NT2/D1 (cell line): ENCODE measurements at regions not wholly inside any gene's neighbourhood (a gene's known extent, or its start where the extent isn't known, plus 50 kb on each side); places are given as distances from the start of the nearest gene placed in this dataset.
"Not testable (repeated sequence)": the region's sequence is repeated elsewhere in the genome, so short reads cannot be mapped to it uniquely, and the experiment has no call there.

Experiments used
- DNase-seq: peaks from one replicate; pipeline ENCODE4 v3.0.0-alpha.2; 2011; ENCODE audit warnings: low read depth, low spot score
- H3K27me3 ChIP-seq: 2 replicates; pipeline ENCODE4 v1.6.0; 2011; ENCODE audit warnings: mild to moderate bottlenecking; ENCODE audit not compliant: insufficient read length, insufficient read depth
- H3K36me3 ChIP-seq: 2 replicates; pipeline ENCODE4 v1.6.1; 2011; ENCODE audit warnings: mild to moderate bottlenecking, low read length, mixed read lengths; ENCODE audit not compliant: insufficient read depth, insufficient read length
- H3K4me1 ChIP-seq: 2 replicates; pipeline ENCODE4 v1.5.1; 2011; ENCODE audit not compliant: insufficient read depth, insufficient read length
- H3K4me3 ChIP-seq: 2 replicates; pipeline ENCODE4 v1.5.1; 2011; ENCODE audit warnings: low read depth; ENCODE audit not compliant: insufficient read length
- H3K9ac ChIP-seq: 2 replicates; pipeline ENCODE4 v1.6.0; 2011; ENCODE audit warnings: low read depth; ENCODE audit not compliant: insufficient read length
- H3K9me3 ChIP-seq: 2 replicates; pipeline ENCODE4 v1.5.1; 2011; ENCODE audit warnings: mild to moderate bottlenecking, low read length; ENCODE audit not compliant: insufficient read depth
- SUZ12 ChIP-seq: IDR thresholded peaks from 2 replicates; pipeline ENCODE4 v1.6.1; 2011; ENCODE audit not compliant: insufficient read length, insufficient read depth; ENCODE audit errors: extremely low read depth
- YY1 ChIP-seq: IDR thresholded peaks from 2 replicates; pipeline ENCODE4 v1.6.1; 2011; ENCODE audit not compliant: insufficient read length, insufficient read depth
- ZNF274 ChIP-seq: IDR thresholded peaks from 2 replicates; pipeline ENCODE4 v1.6.1; 2011; ENCODE audit warnings: mild to moderate bottlenecking, low read depth, low read length

- Histone ChIP-seq H3K27me3 (no peaks in the 10 kb centered on the region), H3K9me3 (peaks cover 11% of the 10 kb centered on the region; the same call in 1 of the 2 replicates), H3K36me3 (no peaks in the 10 kb centered on the region), H3K9ac (no peak overlapping the region), H3K4me1 (no peaks in the 10 kb centered on the region), H3K4me3 (no peak overlapping the region)
- no peak for DNase-seq
- no peak for TF ChIP-seq YY1
- no peak for TF ChIP-seq SUZ12
- no peak for TF ChIP-seq ZNF274
These were observed 1412.1 kb downstream of the EFNA5 start for GRCh38 chr5:106258591-106259125.

- peaks cover 11% of the 10 kb centered on the region; the same call in 1 of the 2 replicates for H3K9me3 ChIP-seq
- no peaks in the 10 kb centered on the region for H3K36me3 ChIP-seq
- H3K27me3 ChIP-seq = no peaks in the 10 kb centered on the region
- peak; percentile 83 for DNase-seq
- TF ChIP-seq SUZ12 (no peak), YY1 (no peak), ZNF274 (no peak)
- no peaks in the 10 kb centered on the region for H3K4me1 ChIP-seq
- no peak overlapping the region for H3K9ac ChIP-seq
- H3K4me3 ChIP-seq = no peak overlapping the region
These were observed 1416.0 kb downstream of the EFNA5 start for GRCh38 chr5:106254784-106255183.

- not testable (repeated sequence) for DNase-seq, H3K9ac ChIP-seq, H3K36me3 ChIP-seq, H3K9me3 ChIP-seq, H3K4me1 ChIP-seq, H3K4me3 ChIP-seq, H3K27me3 ChIP-seq
These were observed 1424.5 kb downstream of the EFNA5 start for GRCh38 chr5:106246044-106246745.

GRCh38 chr5:106241409-106241808 lies 1429.3 kb downstream of the EFNA5 start:
- DNase-seq = no peak
- Histone ChIP-seq H3K27me3 (no peaks in the 10 kb centered on the region), H3K9ac (no peak overlapping the region), H3K9me3 (no peaks in the 10 kb centered on the region), H3K4me3 (no peak overlapping the region), H3K4me1 (no peaks in the 10 kb centered on the region), H3K36me3 (no peaks in the 10 kb centered on the region)
- no peak for TF ChIP-seq YY1
- TF ChIP-seq ZNF274 = no peak
- no peak for TF ChIP-seq SUZ12

- no peak for TF ChIP-seq YY1
- no peak for TF ChIP-seq SUZ12
- no peak for TF ChIP-seq ZNF274
- H3K9ac ChIP-seq = no peak overlapping the region
- no peaks in the 10 kb centered on the region for H3K36me3 ChIP-seq
- H3K4me3 ChIP-seq = no peak overlapping the region
- no peaks in the 10 kb centered on the region for H3K27me3 ChIP-seq
- H3K9me3 ChIP-seq = no peaks in the 10 kb centered on the region; the same call in 1 of the 2 replicates
- no peak for DNase-seq
- no peaks in the 10 kb centered on the region for H3K4me1 ChIP-seq
These were observed 1464.7 kb downstream of the EFNA5 start for GRCh38 chr5:106205916-106206571.

- no peaks in the 10 kb centered on the region for H3K4me1 ChIP-seq
- no peaks in the 10 kb centered on the region for H3K36me3 ChIP-seq
- no peaks in the 10 kb centered on the region for H3K27me3 ChIP-seq
- no peak overlapping the region for H3K4me3 ChIP-seq
- no peaks in the 10 kb centered on the region; the same call in 1 of the 2 replicates for H3K9me3 ChIP-seq
- TF ChIP-seq SUZ12 (no peak), ZNF274 (no peak), YY1 (no peak)
- DNase-seq = no peak
- no peak overlapping the region for H3K9ac ChIP-seq
These were observed 1468.7 kb downstream of the EFNA5 start for GRCh38 chr5:106202035-106202434.

GRCh38 chr5:106200971-106201370 lies 1469.8 kb downstream of the EFNA5 start:
- DNase-seq = no peak

More at GRCh38 chr5:106200971-106201370, 1469.8 kb downstream of the EFNA5 start:
- Histone ChIP-seq H3K4me1 (no peaks in the 10 kb centered on the region), H3K27me3 (no peaks in the 10 kb centered on the region), H3K36me3 (no peaks in the 10 kb centered on the region), H3K4me3 (no peak overlapping the region), H3K9ac (no peak overlapping the region), H3K9me3 (no peaks in the 10 kb centered on the region; the same call in 1 of the 2 replicates)
- TF ChIP-seq YY1 = no peak
- TF ChIP-seq ZNF274 = no peak
- no peak for TF ChIP-seq SUZ12
